HUES64 (cell line): ENCODE measurements at regions not wholly inside any gene's neighbourhood (a gene's known extent, or its start where the extent isn't known, plus 50 kb on each side); places are given as distances from the start of the nearest gene placed in this dataset.

Experiments
- H3K27ac ChIP-seq: 2 replicates; pipeline ENCODE4 v1.7.0; 2013; ENCODE audit warnings: low read depth, low read length, inconsistent platforms
- H3K27me3 ChIP-seq: 2 replicates; pipeline ENCODE4 v1.6.1; 2013; ENCODE audit warnings: mild to moderate bottlenecking, low read length; ENCODE audit not compliant: insufficient read depth
- H3K36me3 ChIP-seq: 2 replicates; pipeline ENCODE4 v1.6.1; 2013; ENCODE audit warnings: mild to moderate bottlenecking, low read length; ENCODE audit not compliant: insufficient read depth
- H3K4me1 ChIP-seq: 2 replicates; pipeline ENCODE4 v1.6.1; 2013; ENCODE audit warnings: mild to moderate bottlenecking, low read length, moderate library complexity; ENCODE audit not compliant: insufficient read depth
- H3K4me3 ChIP-seq: 2 replicates; pipeline ENCODE4 v1.5.1; 2013; ENCODE audit warnings: mild to moderate bottlenecking, low read length, moderate library complexity
- H3K9ac ChIP-seq: 2 replicates; pipeline ENCODE4 v1.6.1; 2013; ENCODE audit warnings: mild to moderate bottlenecking, low read depth, low read length
- H3K9me3 ChIP-seq: 2 replicates; pipeline ENCODE4 v1.6.1; 2013; ENCODE audit warnings: low read depth, low read length; ENCODE audit not compliant: insufficient read depth
- WGBS: fragments of 150-250, 120-280 bp; methylation state at CpG from one replicate; pipeline ENCODE4 v1.1.7; 2013; ENCODE audit warnings: missing lambda C conversion rate; 5-methylcytosine and 5-hydroxymethylcytosine counted together

DNA sequence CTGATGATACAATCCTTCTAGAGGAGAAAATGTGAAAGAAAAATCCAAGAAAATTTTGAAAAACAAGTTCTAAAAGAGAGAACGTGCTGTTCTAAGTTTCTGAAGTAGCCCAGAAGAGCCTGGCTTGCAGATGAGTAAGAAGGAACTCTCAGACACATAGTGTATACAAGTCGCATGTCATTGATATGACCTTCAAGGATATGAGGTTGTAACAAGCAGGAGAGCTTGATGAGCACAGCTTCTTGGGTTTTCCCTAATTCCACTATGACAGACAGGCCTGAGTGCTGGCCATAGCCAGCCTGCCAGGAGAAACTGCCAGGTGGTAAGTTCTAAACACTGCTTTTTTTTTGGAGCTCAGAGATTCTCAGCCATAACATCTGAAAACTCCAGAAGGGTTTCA lies 235.7 kb upstream of the SIX2 start:
- Histone ChIP-seq H3K27ac (no peak overlapping the region), H3K9me3 (no peaks in the 10 kb centered on the region), H3K36me3 (no peaks in the 10 kb centered on the region), H3K4me3 (no peak overlapping the region), H3K9ac (no peak overlapping the region), H3K27me3 (no peaks in the 10 kb centered on the region), H3K4me1 (peaks cover 4% of the 10 kb centered on the region; the same call in 1 of the 2 replicates)
- 88% methylated on average over 2 of the region's 2 CpGs for WGBS

DNA sequence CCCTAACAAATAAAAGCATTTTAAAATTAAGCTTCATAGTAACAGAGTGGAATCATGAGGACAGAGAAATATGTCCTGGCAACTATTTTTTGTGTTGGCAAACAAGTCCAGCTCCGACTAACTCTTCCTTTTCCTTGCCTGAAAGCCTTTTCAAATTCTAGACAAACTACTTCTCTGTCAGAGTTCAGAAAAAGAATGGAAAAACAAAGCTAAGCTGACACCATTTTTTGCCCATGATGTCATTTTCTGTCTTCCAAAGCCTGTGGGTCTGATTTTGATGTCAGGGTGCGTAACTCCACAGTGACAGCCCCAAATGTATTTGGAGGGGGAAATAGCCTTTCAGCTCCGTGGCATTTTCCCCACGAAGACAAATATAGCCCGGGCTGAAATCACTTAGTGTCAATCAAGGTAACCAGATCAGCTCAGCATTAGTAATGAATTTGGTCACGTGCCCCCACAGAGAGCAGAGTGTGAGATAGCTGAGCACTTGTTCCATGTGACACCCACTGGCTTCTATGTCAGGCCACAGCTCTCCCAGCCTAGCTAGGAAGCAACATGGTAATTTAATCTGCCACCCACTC lies 233.0 kb upstream of the SIX2 start:
- H3K9ac ChIP-seq = no peak overlapping the region
- H3K27me3 ChIP-seq = no peaks in the 10 kb centered on the region
- H3K27ac ChIP-seq = no peak overlapping the region
- 81% methylated on average over 6 of the region's 6 CpGs for WGBS
- H3K4me1 ChIP-seq = peaks cover 4% of the 10 kb centered on the region; the same call in 1 of the 2 replicates
- no peaks in the 10 kb centered on the region for H3K36me3 ChIP-seq
- H3K4me3 ChIP-seq = no peak overlapping the region
- H3K9me3 ChIP-seq = no peaks in the 10 kb centered on the region

DNA sequence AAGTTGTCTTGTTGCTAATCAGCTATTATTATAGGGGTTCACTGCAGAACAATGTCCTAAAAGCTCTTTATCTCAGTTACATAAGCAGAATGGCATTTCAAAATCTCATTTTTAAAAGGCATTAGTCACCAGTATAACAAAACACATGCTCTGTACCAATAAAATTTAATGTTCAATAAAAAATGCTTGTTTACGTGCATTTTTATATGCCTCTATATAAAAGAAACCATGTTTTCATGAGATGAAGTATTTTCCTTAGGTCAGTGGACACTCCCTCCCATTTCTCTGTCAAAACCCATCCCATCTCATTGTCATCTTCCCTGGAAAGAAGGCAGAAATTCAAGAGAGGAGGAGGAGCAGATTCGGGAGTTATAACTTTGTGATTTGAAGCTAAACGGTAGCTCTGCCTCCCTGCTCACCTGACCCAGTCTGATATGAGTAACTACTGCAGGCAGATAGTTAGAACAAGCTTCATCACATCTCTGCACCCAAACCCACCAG lies 231.9 kb upstream of the SIX2 start:
- no peaks in the 10 kb centered on the region for H3K9me3 ChIP-seq
- H3K27me3 ChIP-seq = no peaks in the 10 kb centered on the region
- H3K27ac ChIP-seq = no peak overlapping the region
- no peak overlapping the region for H3K9ac ChIP-seq
- no peak overlapping the region for H3K4me3 ChIP-seq
- peaks cover 4% of the 10 kb centered on the region; the same call in 1 of the 2 replicates for H3K4me1 ChIP-seq
- no peaks in the 10 kb centered on the region for H3K36me3 ChIP-seq
- 88% methylated on average over 2 of the region's 3 CpGs for WGBS

DNA sequence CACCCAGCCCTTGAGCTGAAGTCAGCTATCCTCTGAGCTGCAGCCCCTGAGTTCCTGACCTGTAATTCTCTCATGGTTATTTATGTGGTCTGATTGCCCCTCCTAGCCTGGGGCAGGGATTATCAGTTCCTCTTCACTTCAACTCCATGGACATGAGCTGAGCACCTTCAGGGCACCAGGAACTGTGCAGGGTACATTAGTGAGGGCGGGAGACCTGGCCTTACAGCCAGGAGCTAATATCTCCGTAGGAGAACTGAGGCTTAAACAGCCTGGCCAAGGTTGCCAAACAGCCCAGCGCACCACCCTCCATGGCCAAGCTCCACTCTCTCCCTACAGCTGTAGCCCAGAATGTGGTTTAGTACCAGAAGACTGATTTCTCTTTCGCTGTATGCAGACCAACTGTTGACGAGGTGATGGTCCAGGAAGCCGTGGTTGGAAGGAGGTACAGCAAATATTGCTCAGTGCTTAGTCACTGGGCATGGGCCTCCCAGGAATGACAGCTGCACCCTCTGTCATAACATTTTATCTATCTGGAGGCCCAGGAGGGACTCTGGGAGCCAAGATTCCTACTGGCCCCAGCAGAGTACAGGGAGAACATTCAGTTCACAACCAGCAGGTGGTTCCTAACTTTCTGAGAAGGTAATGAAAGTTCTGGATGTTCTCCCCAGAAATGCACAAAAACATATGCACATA lies 228.7 kb upstream of the SIX2 start:
- 93% methylated on average over 6 of the region's 6 CpGs for WGBS
- Histone ChIP-seq H3K9ac (no peak overlapping the region), H3K27me3 (no peaks in the 10 kb centered on the region), H3K27ac (no peak overlapping the region), H3K36me3 (no peaks in the 10 kb centered on the region), H3K9me3 (no peaks in the 10 kb centered on the region), H3K4me1 (peaks cover 4% of the 10 kb centered on the region; the same call in 1 of the 2 replicates), H3K4me3 (no peak overlapping the region)

DNA sequence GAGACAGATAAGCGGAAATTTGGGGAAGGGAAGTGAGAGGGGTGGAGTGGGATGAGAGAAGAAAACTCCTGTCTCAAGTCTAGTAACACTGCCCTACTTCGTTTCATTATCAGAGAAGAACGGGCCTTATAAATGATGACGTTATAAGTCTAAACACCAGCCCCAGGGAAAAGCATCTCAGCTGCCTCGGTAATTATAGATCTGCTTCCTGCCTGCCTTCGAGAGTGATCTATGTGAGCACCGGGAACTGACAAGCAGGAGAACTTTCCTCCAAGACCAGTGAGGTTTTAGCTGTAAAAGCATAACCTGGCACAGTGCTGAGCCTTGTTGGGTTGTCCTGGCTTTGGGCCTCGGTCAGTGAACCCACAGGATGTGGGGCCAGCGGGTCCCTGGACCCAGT lies 227.9 kb upstream of the SIX2 start:
- Histone ChIP-seq H3K9ac (no peak overlapping the region), H3K27ac (no peak overlapping the region), H3K4me1 (peaks cover 2% of the 10 kb centered on the region; the same call in 1 of the 2 replicates), H3K4me3 (no peak overlapping the region), H3K36me3 (no peaks in the 10 kb centered on the region), H3K27me3 (no peaks in the 10 kb centered on the region), H3K9me3 (no peaks in the 10 kb centered on the region)
- 94% methylated on average over 9 of the region's 9 CpGs for WGBS

DNA sequence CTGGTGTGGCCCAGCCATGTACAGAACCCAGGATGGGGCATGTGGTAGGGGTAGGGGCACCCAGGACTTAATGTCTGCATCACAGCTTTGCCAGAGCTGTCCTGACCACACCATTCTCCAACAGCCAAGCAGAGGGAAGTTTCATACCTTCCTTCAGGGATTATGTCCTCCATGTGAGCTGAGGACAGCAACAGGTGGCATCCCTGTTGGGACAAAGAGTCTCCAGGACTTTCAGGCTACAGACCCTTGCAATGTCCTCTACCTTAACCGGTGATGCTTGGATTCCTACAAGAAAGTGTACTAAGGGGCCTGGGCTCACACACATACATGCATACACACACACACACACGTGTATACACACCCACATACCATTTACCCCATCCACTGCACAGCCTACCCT lies 227.0 kb upstream of the SIX2 start:
- H3K27ac ChIP-seq = no peak overlapping the region
- no peaks in the 10 kb centered on the region for H3K9me3 ChIP-seq
- H3K9ac ChIP-seq = no peak overlapping the region
- 76% methylated on average over 2 of the region's 2 CpGs for WGBS
- no peaks in the 10 kb centered on the region for H3K27me3 ChIP-seq
- no peaks in the 10 kb centered on the region for H3K36me3 ChIP-seq
- H3K4me3 ChIP-seq = no peak overlapping the region
- H3K4me1 ChIP-seq = no peaks in the 10 kb centered on the region

DNA sequence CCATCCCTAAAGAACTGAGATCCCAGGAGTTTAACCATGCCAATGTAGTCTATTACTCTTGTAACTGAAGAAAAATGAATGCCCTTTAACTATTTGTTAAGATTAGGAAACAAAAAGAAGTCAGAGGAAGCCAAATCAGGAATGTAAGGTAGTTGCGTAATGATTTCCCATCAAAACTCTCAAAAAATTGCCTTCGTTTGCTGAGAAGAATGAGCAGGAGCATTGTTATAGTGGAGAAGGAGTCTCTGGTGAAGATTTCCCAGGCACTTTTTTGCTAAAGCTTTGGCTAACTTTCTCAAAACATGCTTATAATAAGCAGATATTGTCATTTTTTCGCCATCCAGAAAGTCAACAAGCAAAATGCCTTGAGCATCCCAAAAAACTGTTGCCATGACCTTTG lies 224.0 kb upstream of the SIX2 start:
- Histone ChIP-seq H3K4me3 (no peak overlapping the region), H3K9me3 (no peaks in the 10 kb centered on the region), H3K27me3 (no peaks in the 10 kb centered on the region), H3K36me3 (no peaks in the 10 kb centered on the region), H3K4me1 (no peaks in the 10 kb centered on the region), H3K9ac (no peak overlapping the region), H3K27ac (no peak overlapping the region)
- WGBS = 96% methylated on average over 3 of the region's 3 CpGs

DNA sequence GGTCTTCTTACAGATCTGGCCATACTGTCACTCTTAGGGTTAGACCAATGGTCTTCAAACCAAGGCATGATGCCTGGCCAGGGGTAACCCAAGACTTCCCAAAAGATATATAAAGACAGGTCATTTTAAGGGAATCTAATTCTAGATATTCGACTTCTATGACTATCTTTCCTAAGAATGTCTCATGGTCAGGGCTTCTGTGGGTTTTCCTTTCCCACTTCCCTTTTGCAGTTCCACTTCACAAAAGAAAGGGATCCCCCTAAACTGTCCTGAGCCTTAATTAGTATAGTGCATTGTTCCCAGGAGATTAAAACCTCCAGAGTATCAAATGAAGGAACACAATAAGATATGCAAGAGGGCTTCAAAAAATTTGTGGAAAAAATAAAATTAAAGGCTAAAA lies 223.6 kb upstream of the SIX2 start:
- H3K27me3 ChIP-seq = no peaks in the 10 kb centered on the region
- H3K36me3 ChIP-seq = no peaks in the 10 kb centered on the region
- no peaks in the 10 kb centered on the region for H3K4me1 ChIP-seq
- no peak overlapping the region for H3K9ac ChIP-seq
- H3K4me3 ChIP-seq = no peak overlapping the region
- 92% methylated on average over 1 of the region's 1 CpG for WGBS
- H3K9me3 ChIP-seq = no peaks in the 10 kb centered on the region
- no peak overlapping the region for H3K27ac ChIP-seq

DNA sequence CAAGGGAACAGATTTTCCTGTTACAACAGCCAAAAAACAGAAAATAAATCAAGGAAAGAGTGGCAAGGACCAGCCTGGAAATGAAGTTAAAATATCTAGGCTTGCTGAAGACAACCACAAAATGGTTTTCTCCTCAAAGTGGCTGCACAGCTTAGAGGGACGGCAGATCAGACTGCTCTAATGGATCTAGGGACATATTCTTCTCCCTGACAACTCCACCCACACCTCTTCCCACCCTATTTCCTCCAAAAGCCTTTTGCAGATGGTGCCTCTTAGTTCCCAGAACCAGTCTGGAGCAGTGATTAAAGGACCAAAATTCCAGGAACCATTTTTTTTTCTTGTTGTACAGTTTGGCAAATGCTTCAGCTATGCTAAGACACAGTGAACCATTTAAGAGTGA lies 220.2 kb upstream of the SIX2 start:
- no peaks in the 10 kb centered on the region for H3K36me3 ChIP-seq
- 0 out of 2 replicates have a peak, but pooled peaks cover 2% of the 10 kb centered on the region for H3K9me3 ChIP-seq
- H3K4me3 ChIP-seq = no peak overlapping the region
- 98% methylated on average over 1 of the region's 1 CpG for WGBS
- H3K4me1 ChIP-seq = 0 out of 2 replicates have a peak, but pooled peaks cover 1% of the 10 kb centered on the region
- no peaks in the 10 kb centered on the region for H3K27me3 ChIP-seq
- no peak overlapping the region for H3K9ac ChIP-seq
- H3K27ac ChIP-seq = no peak overlapping the region

DNA sequence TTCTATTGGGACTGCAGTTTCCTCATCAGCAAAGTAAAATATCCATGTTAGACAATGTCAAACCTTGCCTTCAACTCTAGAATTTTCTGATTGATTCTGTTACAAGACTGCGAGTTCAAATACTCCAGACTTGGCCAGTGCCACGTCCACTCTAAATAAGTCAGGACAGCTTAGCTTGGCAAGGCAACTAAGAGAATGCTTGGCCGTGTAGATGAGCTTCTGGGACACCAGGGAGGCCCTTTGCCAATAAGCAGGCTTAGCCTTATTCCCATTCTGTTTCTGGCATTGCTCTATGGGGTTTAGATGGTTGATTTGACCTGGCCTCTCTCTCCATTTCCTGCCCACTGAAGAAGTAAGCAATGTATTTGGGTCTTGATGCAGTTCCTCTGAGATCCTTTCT lies 218.1 kb upstream of the SIX2 start:
- Histone ChIP-seq H3K4me3 (no peak overlapping the region), H3K27ac (no peak overlapping the region)
- 93% methylated on average over 3 of the region's 3 CpGs for WGBS

DNA sequence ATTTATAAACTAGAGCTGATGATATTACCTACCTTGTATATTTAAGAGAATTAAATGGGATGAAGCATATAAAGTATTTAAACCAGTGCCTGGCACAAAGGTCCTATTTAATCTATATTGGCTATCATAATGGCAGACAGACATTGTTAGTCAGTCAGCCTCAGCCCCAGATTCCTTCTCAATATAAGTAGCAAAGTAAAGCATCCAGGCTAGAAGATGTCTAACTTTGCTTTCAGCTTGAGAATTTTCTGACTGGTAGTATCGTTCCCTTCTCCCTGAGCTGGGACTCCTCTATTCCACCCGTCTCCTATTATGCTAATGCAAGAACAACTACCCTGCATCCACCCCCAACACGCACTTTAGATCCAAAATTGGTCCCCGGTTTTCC lies 215.7 kb upstream of the SIX2 start:
- 0 out of 2 replicates have a peak, but pooled peaks cover 6% of the 10 kb centered on the region for H3K4me1 ChIP-seq
- 0 out of 2 replicates have a peak, but pooled peaks cover 2% of the 10 kb centered on the region for H3K9me3 ChIP-seq
- WGBS = 81% methylated on average over 4 of the region's 4 CpGs
- H3K9ac ChIP-seq = no peak overlapping the region
- H3K27ac ChIP-seq = no peak overlapping the region
- no peak overlapping the region for H3K4me3 ChIP-seq
- no peaks in the 10 kb centered on the region for H3K36me3 ChIP-seq
- no peaks in the 10 kb centered on the region for H3K27me3 ChIP-seq

More for the DNA sequence above, 218.1 kb upstream of the SIX2 start:
- no peak overlapping the region for H3K9ac ChIP-seq
- 0 out of 2 replicates have a peak, but pooled peaks cover 2% of the 10 kb centered on the region for H3K9me3 ChIP-seq
- H3K4me1 ChIP-seq = 0 out of 2 replicates have a peak, but pooled peaks cover 6% of the 10 kb centered on the region
- no peaks in the 10 kb centered on the region for H3K36me3 ChIP-seq
- H3K27me3 ChIP-seq = no peaks in the 10 kb centered on the region
